IMR-90 (cell line): ENCODE measurements at regions not wholly inside any gene's neighbourhood (a gene's known extent, or its start where the extent isn't known, plus 50 kb on each side); places are given as distances from the start of the nearest gene placed in this dataset.

ENCODE experiments used
- ATAC-seq: fragments of 200-7000 bp; cut with Tn5 transposase; 2 replicates; pipeline ENCODE4 v1.9.1; 2020; ENCODE audit warnings: low read depth, mild to moderate bottlenecking, moderate library complexity
- BruUV-seq: library from RNA; stranded (reverse); fragments of 400-500 nt; replicated peaks from 2 replicates; lab custom pipeline; 2021; lab: Mats Ljungman, UMichigan
- CTCF ChIA-PET: fragments of 300-600 bp; formaldehyde crosslinking; extraction: SDS; loops from one replicate; lab custom pipeline; 2021; ENCODE audit warnings: antibody characterized with exemption; lab: Yijun Ruan, JAX
- POLR2A ChIA-PET: fragments of 300-600 bp; sonication (Branson Sonifier 250); formaldehyde crosslinking; loops from one replicate; lab custom pipeline; 2022; ENCODE audit warnings: antibody characterized with exemption; ENCODE audit not compliant: unreplicated experiment; lab: Charles Lee
- DNase-seq: peaks from one replicate; pipeline ENCODE4 v3.0.0; 2013
- H2AFZ ChIP-seq: replicated peaks from 2 replicates; pipeline ENCODE3; 2013; ENCODE audit warnings: low read length, mild to moderate bottlenecking; ENCODE audit not compliant: poor library complexity
- H2AK5ac ChIP-seq: 2 replicates; pipeline ENCODE4 v1.6.1; 2013; ENCODE audit warnings: low read depth, low read length, inconsistent platforms
- H2AK9ac ChIP-seq: replicated peaks from 2 replicates; pipeline ENCODE3; 2013; ENCODE audit warnings: mild to moderate bottlenecking, low read depth, low read length, moderate library complexity; ENCODE audit not compliant: poor library complexity
- H2BK120ac ChIP-seq: 2 replicates; pipeline ENCODE4 v1.6.1; 2013; ENCODE audit warnings: low read depth, low read length, inconsistent platforms
- H2BK15ac ChIP-seq: 3 replicates; pipeline ENCODE4 v1.6.1; 2013; ENCODE audit warnings: low read depth, low read length, inconsistent platforms
- H2BK20ac ChIP-seq: 2 replicates; pipeline ENCODE4 v1.6.1; 2013; ENCODE audit warnings: low read depth, mild to moderate bottlenecking, inconsistent platforms, low read length, moderate library complexity
- H2BK5ac ChIP-seq: 2 replicates; pipeline ENCODE4 v1.6.1; 2013; ENCODE audit warnings: mild to moderate bottlenecking, low read depth, low read length, inconsistent platforms; ENCODE audit not compliant: poor library complexity, severe bottlenecking
- H3K14ac ChIP-seq: replicated peaks from 2 replicates; pipeline ENCODE4 v1.6.1; 2013; ENCODE audit warnings: low read depth, low read length, inconsistent platforms
- H3K18ac ChIP-seq: 2 replicates; pipeline ENCODE4 v1.6.1; 2013; ENCODE audit warnings: low read depth, low read length, control low read depth
- H3K23ac ChIP-seq: 2 replicates; pipeline ENCODE4 v1.6.1; 2013; ENCODE audit warnings: low read depth, low read length, inconsistent platforms
- H3K27ac ChIP-seq: 2 replicates; pipeline ENCODE4 v1.5.1; 2013; ENCODE audit warnings: mild to moderate bottlenecking, control low read depth, low read length; ENCODE audit not compliant: insufficient read depth
- H3K27me3 ChIP-seq: 2 replicates; pipeline ENCODE4 v1.6.1; 2013; ENCODE audit warnings: low read length; ENCODE audit not compliant: control insufficient read depth, insufficient read depth
- H3K36me3 ChIP-seq: 2 replicates; pipeline ENCODE4 v1.6.1; 2013; ENCODE audit warnings: low read length, mixed read lengths; ENCODE audit not compliant: control insufficient read depth, insufficient read depth
- H3K4ac ChIP-seq: 2 replicates; pipeline ENCODE4 v1.6.1; 2013; ENCODE audit warnings: low read depth, low read length, inconsistent platforms
- H3K4me1 ChIP-seq: 2 replicates; pipeline ENCODE4 v1.6.1; 2013; ENCODE audit warnings: low read length, mixed read lengths; ENCODE audit not compliant: control insufficient read depth, insufficient read depth
- H3K4me2 ChIP-seq: 2 replicates; pipeline ENCODE4 v1.6.1; 2013; ENCODE audit warnings: low read depth, mild to moderate bottlenecking, control low read depth, low read length, moderate library complexity
- H3K4me3 ChIP-seq: 2 replicates; pipeline ENCODE4 v1.5.1; 2013; ENCODE audit warnings: low read depth, mild to moderate bottlenecking, control low read depth, low read length, moderate library complexity; ENCODE audit not compliant: insufficient read depth
- H3K56ac ChIP-seq: 2 replicates; pipeline ENCODE4 v1.6.1; 2013; ENCODE audit warnings: low read length, inconsistent platforms; ENCODE audit not compliant: insufficient read depth; ENCODE audit errors: extremely low read depth
- H3K79me1 ChIP-seq, 2 experiments: 2 replicates each; pipeline ENCODE4 v1.6.1; 2013; ENCODE audit warnings: low read length in 2 of 2, inconsistent platforms in 1 of 2, low read depth in 1 of 2
- H3K9ac ChIP-seq: 2 replicates; pipeline ENCODE4 v1.6.1; 2013; ENCODE audit warnings: low read depth, low read length, control low read depth
- H3K9me1 ChIP-seq: 2 replicates; pipeline ENCODE4 v1.6.1; 2013; ENCODE audit warnings: low read length, inconsistent platforms; ENCODE audit not compliant: insufficient read depth
- H3K9me3 ChIP-seq: 2 replicates; pipeline ENCODE4 v1.6.1; 2013; ENCODE audit warnings: low read length; ENCODE audit not compliant: control insufficient read depth, insufficient read depth
- H4K20me1 ChIP-seq: 2 replicates; pipeline ENCODE4 v1.6.1; 2013; ENCODE audit warnings: low read length, inconsistent platforms; ENCODE audit not compliant: insufficient read depth
- H4K5ac ChIP-seq: 2 replicates; pipeline ENCODE4 v1.6.1; 2013; ENCODE audit warnings: mild to moderate bottlenecking, low read depth, low read length, control low read depth
- H4K8ac ChIP-seq, 2 experiments: 2 replicates each; pipeline ENCODE4 v1.6.1; 2013; ENCODE audit warnings: low read depth in 2 of 2, low read length in 2 of 2, control low read depth in 1 of 2, inconsistent platforms in 1 of 2
- H4K91ac ChIP-seq: 2 replicates; pipeline ENCODE4 v1.6.1; 2013; ENCODE audit warnings: low read depth, low read length, inconsistent platforms; ENCODE audit not compliant: insufficient read depth
- BHLHE40 ChIP-seq: fragments of 150-350 bp; IDR thresholded peaks from 2 replicates; pipeline ENCODE4 v1.6.1; 2016; ENCODE audit warnings: mild to moderate bottlenecking, low read depth, low read length
- CHD1 ChIP-seq: IDR thresholded peaks from 2 replicates; pipeline ENCODE4 v1.6.1; 2012; ENCODE audit warnings: low read depth, low read length, improper control_type of control experiment
- FOS ChIP-seq: fragments of 150-350 bp; IDR thresholded peaks from 2 replicates; pipeline ENCODE4 v1.6.1; 2016; ENCODE audit warnings: low read depth, low read length
- MAFK ChIP-seq: IDR thresholded peaks from 2 replicates; pipeline ENCODE4 v1.6.1; 2012; ENCODE audit warnings: low read depth, low read length, improper control_type of control experiment
- MAZ ChIP-seq: IDR thresholded peaks from 2 replicates; pipeline ENCODE4 v1.6.1; 2012; ENCODE audit warnings: low read depth, mild to moderate bottlenecking, low read length, improper control_type of control experiment, moderate library complexity, borderline replicate concordance
- NFE2L2 ChIP-seq: fragments of 150-350 bp; IDR thresholded peaks from 2 replicates; pipeline ENCODE4 v1.6.1; 2016; ENCODE audit warnings: low read depth, mild to moderate bottlenecking, low read length
- POLR2A ChIP-seq: IDR thresholded peaks from 2 replicates; pipeline ENCODE4 v1.6.1; 2012; ENCODE audit warnings: mild to moderate bottlenecking, low read depth, low read length
- RAD21 ChIP-seq: IDR thresholded peaks from 2 replicates; pipeline ENCODE4 v1.6.1; 2012; ENCODE audit warnings: low read length, improper control_type of control experiment
- RCOR1 ChIP-seq: IDR thresholded peaks from 2 replicates; pipeline ENCODE4 v1.6.1; 2012; ENCODE audit warnings: mild to moderate bottlenecking, low read length, improper control_type of control experiment; ENCODE audit not compliant: insufficient replicate concordance
- RFX5 ChIP-seq: IDR thresholded peaks from 2 replicates; pipeline ENCODE4 v1.8.0; 2012; ENCODE audit warnings: low read depth, mild to moderate bottlenecking, low read length, moderate library complexity
- SMC3 ChIP-seq: fragments of 150-350 bp; IDR thresholded peaks from 2 replicates; pipeline ENCODE4 v1.6.1; 2016; ENCODE audit warnings: low read depth, mild to moderate bottlenecking, antibody characterized with exemption, low read length, moderate library complexity
- WGBS, 2 experiments: methylation state at CpG; one replicate each; pipeline versions ENCODE4 v1.1.5 to v1.1.7; 2013; ENCODE audit warnings: missing lambda C conversion rate in 2 of 2; ENCODE audit not compliant: insufficient read length in 1 of 2; ENCODE audit errors: extremely low coverage in 2 of 2; 5-methylcytosine and 5-hydroxymethylcytosine counted together
- dilution Hi-C: fragments of 300-500 bp; cut with HindIII; formaldehyde crosslinking; loops from one replicate; pipeline ENCODE4 v1.14.3; 2018; ENCODE audit warnings: low sequenced_read_pairs; ENCODE audit not compliant: unreplicated experiment
- in situ Hi-C: fragments of 300-500 bp; cut with MboI; formaldehyde crosslinking; loops from 3 replicates; pipeline ENCODE4 v1.14.3; 2019; ENCODE audit warnings: low sequenced_read_pairs, inconsistent platforms, mixed read lengths
- intact Hi-C: fragments of 100-400 bp; cut with micrococcal nuclease; formaldehyde crosslinking; loops from 2 replicates; pipeline ENCODE4 v1.10.0; 2022
- TF ChIP-seq, protein P1 (sequence below): fragments of 150-350 bp; IDR thresholded peaks from 2 replicates; pipeline ENCODE4 v1.6.1; 2016; ENCODE audit warnings: low read depth, mild to moderate bottlenecking, low read length, moderate library complexity, borderline replicate concordance
- TF ChIP-seq, protein P2 (sequence below): fragments of 150-350 bp; IDR thresholded peaks from 2 replicates; pipeline ENCODE4 v1.6.1; 2017; ENCODE audit warnings: mild to moderate bottlenecking, antibody characterized with exemption, low read length, low read depth

DNA sequence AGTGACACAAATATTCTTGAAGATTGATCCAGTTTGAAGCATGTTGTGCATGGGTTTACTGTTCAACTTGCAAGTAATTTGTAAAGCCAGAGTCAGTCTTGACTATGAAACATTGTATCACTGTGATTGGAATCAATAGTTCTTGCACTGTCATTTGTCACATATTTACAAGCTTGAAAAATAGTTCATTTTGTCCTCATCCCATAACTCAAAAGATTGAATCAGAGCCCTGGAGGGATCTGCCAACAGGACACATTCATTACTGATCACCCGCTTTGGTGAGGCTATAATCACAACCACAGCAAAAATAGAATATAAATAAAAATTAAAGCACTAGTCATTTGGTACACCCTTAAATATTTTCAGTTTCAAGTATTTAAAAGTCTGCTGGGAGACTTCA is 368.9 kb downstream of the WDR72 start:
- in situ Hi-C loops (no loop called here), dilution Hi-C loops (no loop called here), intact Hi-C loops (no loop called here)
- Histone ChIP-seq H3K27ac (no peak overlapping the region), H3K9me1 (no peaks in the 10 kb centered on the region), H2AFZ (no peak overlapping the region), H3K9me3 (peaks cover 17% of the 10 kb centered on the region), H4K91ac (no peak overlapping the region), H2BK20ac (no peak overlapping the region), H3K27me3 (no peaks in the 10 kb centered on the region), H2AK5ac (no peak overlapping the region), H2AK9ac (no peak overlapping the region), H3K36me3 (no peaks in the 10 kb centered on the region), H3K23ac (no peak overlapping the region), H2BK5ac (no peak overlapping the region), H2BK15ac (no peak overlapping the region), H2BK120ac (no peak overlapping the region), H4K5ac (no peak overlapping the region), H3K9ac (no peak overlapping the region), H3K4ac (no peak overlapping the region), H3K18ac (no peak overlapping the region), H3K79me1 (no peaks in the 10 kb centered on the region), H3K14ac (no peak overlapping the region), H3K4me2 (no peak overlapping the region), H3K4me3 (no peak overlapping the region), H3K4me1 (no peaks in the 10 kb centered on the region), H4K8ac (no peak overlapping the region), H3K56ac (no peak overlapping the region), H4K20me1 (no peaks in the 10 kb centered on the region)
- no peak for TF ChIP-seq MAFK
- TF ChIP-seq, protein P1, sequence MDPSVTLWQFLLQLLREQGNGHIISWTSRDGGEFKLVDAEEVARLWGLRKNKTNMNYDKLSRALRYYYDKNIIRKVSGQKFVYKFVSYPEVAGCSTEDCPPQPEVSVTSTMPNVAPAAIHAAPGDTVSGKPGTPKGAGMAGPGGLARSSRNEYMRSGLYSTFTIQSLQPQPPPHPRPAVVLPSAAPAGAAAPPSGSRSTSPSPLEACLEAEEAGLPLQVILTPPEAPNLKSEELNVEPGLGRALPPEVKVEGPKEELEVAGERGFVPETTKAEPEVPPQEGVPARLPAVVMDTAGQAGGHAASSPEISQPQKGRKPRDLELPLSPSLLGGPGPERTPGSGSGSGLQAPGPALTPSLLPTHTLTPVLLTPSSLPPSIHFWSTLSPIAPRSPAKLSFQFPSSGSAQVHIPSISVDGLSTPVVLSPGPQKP = no peak
- no peak for TF ChIP-seq NFE2L2
- TF ChIP-seq SMC3 = no peak
- no peak for TF ChIP-seq RCOR1
- TF ChIP-seq POLR2A = no peak
- TF ChIP-seq FOS = no peak
- TF ChIP-seq BHLHE40 = no peak
- TF ChIP-seq, protein P2, sequence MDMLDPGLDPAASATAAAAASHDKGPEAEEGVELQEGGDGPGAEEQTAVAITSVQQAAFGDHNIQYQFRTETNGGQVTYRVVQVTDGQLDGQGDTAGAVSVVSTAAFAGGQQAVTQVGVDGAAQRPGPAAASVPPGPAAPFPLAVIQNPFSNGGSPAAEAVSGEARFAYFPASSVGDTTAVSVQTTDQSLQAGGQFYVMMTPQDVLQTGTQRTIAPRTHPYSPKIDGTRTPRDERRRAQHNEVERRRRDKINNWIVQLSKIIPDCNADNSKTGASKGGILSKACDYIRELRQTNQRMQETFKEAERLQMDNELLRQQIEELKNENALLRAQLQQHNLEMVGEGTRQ = no peak
- no peak for TF ChIP-seq CHD1
- TF ChIP-seq RAD21 = no peak
- no peak for TF ChIP-seq RFX5
- no peak for TF ChIP-seq MAZ
- no TSS peak for BruUV-seq
- no CpG with 5 or more reads among the region's 1 CpG for WGBS, 2 experiments
- no peak for DNase-seq
- ChIA-PET POLR2A (no interaction called here), CTCF (no interaction called here)
- no peak for ATAC-seq
